ENCODE measurements at regions not wholly inside any gene's neighbourhood (a gene's known extent, or its start where the extent isn't known, plus 50 kb on each side); places are given as distances from the start of the nearest gene placed in this dataset.

DNA sequence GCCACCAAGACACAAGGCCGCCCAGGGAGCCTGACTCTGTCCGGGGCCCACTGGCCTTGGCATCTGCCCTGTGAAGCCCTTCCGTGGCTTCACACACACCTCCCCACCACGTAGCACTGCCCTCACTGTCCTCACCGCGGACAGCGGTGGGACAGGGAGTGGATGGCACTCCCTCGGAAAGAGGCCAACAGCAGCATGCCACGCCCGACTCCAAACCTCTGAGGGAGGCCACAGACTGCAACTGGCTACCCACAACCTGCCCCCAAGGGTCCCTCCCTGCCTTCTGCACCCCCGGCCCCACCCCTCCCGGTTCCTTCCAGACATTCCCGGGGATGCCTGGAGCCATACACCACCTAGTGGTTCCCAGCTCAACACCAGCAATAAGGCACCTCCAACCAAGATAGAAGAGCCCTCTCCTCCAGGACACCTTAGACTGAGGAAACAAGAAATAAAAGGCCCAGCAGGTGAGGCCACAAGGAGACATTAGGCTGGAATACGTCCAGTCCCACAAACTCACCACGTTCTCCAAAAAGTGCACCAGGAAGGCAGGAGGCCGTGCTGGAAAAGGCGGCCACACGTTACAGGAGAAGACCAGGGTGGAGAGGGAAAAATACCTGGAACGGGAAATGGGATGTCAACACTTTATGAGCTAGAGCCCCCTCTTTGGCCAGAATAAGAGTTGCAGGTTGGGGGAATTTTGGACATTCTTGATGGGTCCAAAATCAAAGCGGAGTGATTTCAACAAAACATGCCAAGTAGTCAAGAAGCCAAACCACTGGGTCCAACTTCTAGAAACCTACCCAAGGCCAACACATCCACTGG, 310.0 kb downstream of the SOX9 start:
- TF ChIP-seq, protein P1, sequence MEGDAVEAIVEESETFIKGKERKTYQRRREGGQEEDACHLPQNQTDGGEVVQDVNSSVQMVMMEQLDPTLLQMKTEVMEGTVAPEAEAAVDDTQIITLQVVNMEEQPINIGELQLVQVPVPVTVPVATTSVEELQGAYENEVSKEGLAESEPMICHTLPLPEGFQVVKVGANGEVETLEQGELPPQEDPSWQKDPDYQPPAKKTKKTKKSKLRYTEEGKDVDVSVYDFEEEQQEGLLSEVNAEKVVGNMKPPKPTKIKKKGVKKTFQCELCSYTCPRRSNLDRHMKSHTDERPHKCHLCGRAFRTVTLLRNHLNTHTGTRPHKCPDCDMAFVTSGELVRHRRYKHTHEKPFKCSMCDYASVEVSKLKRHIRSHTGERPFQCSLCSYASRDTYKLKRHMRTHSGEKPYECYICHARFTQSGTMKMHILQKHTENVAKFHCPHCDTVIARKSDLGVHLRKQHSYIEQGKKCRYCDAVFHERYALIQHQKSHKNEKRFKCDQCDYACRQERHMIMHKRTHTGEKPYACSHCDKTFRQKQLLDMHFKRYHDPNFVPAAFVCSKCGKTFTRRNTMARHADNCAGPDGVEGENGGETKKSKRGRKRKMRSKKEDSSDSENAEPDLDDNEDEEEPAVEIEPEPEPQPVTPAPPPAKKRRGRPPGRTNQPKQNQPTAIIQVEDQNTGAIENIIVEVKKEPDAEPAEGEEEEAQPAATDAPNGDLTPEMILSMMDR (conservative IDR thresholded peaks at IDR 0.05; ENCODE audit: low read depth, low read length), result peak; percentile 54
- H3K4me3 ChIP-seq (ENCODE audit: low read length), result no peak overlapping the region
- no peak for DNase-seq (ENCODE audit: low read depth)

- DNase-seq (ENCODE audit: low read depth), result no peak
- TF ChIP-seq, protein P1 (conservative IDR thresholded peaks at IDR 0.05; ENCODE audit: low read depth, low read length), result no peak
Observed at GRCh38 chr17:72432143-72432621, 311.4 kb downstream of the SOX9 start.

GRCh38 chr17:72432881-72433280, 312.1 kb downstream of the SOX9 start:
- no peak for DNase-seq (ENCODE audit: low read depth)
- TF ChIP-seq, protein P1 (conservative IDR thresholded peaks at IDR 0.05; ENCODE audit: low read depth, low read length), result no peak
- no peak overlapping the region for H3K4me3 ChIP-seq (ENCODE audit: low read length)

More at GRCh38 chr17:72432143-72432621, 311.4 kb downstream of the SOX9 start:
- H3K4me3 ChIP-seq (ENCODE audit: low read length), result no peak overlapping the region

DNA sequence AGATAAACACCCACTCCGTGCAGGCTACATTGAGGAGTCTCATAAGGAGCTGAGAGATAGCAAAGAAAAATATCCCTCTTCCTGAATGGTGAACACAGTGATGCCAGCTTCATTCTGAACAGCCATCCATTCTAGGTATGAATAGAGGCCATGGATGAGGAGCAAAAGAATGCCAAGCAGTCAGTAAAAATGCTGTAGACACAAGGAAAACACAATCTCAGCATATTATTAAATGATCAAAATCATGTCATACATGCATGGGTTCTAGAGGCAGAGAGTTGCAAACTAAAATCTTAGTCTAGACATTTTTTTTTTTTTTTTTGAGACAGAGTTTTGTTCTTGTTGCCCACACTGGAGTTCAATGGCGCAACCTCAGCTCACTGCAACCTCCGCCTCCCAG, 313.0 kb downstream of the SOX9 start:
- TF ChIP-seq, protein P1 (conservative IDR thresholded peaks at IDR 0.05; ENCODE audit: low read depth, low read length), result no peak

DNA sequence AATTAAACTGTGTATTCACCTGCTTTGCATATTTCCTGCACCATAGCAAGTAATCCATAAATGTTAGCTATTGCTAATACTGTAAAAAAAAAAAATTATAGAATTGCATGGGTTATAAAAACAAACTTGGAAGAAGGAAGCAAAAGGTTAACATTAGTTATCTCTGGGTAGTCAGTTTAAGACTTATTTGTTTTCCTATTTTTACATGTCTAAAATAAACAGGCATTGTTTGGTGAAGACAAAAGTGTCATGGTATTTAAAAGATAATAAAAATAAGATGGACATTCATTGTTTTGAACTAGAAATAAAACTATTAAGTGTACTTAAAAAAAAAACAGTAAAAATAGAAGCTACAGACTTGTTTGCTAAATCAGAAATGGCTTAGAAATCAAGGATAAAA, 313.8 kb downstream of the SOX9 start:
- H3K4me3 ChIP-seq (ENCODE audit: low read length), result no peak overlapping the region
- TF ChIP-seq, protein P1 (conservative IDR thresholded peaks at IDR 0.05; ENCODE audit: low read depth, low read length), result no peak
- DNase-seq (ENCODE audit: low read depth), result no peak

More for the DNA sequence above, 313.0 kb downstream of the SOX9 start:
- no peak for DNase-seq (ENCODE audit: low read depth)
- H3K4me3 ChIP-seq (ENCODE audit: low read length), result no peak overlapping the region

DNA sequence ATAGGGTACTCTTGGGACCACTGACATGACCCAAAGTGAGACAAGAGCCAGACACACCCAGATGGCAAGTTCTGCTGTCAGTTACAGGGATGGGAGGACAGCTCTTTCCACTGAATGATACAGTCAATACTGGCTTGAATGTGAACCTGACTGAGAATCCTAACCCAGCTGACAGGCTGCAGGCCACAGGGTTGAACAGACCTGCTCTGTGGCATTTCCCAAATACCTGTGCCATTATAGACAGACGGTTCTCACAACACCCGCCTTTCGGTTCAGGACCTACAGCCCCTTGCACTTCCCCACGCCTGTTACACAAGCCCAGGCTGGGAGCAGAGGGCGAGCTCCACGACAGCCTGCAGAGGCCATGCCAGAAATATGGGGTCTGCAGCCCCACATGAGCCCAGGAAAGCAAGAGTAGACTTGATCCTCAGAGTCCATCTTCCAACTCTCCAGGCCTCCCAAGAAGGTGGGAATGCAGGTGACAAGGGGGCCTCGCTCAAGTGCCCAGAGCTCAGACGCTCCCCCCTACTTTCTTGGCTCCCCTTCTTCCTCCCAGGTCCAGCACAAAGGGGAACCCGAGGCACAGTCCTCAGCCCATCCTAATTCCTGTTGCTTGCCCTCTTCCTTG, 314.3 kb downstream of the SOX9 start:
- H3K4me3 ChIP-seq (ENCODE audit: low read length), result no peak overlapping the region
- TF ChIP-seq, protein P1 (conservative IDR thresholded peaks at IDR 0.05; ENCODE audit: low read depth, low read length), result no peak
- DNase-seq (ENCODE audit: low read depth), result no peak
